ENCODE measurements at regions not wholly inside any gene's neighbourhood (a gene's known extent, or its start where the extent isn't known, plus 50 kb on each side); places are given as distances from the start of the nearest gene placed in this dataset.

- H3K79me2 ChIP-seq = no peaks in the 10 kb centered on the region
- no peak overlapping the region for H3K4me3 ChIP-seq (ENCODE audit: low read depth, low read length)
- TF ChIP-seq CTCF (IDR thresholded peaks at IDR 0.05) = no peak
- H3K27me3 ChIP-seq (ENCODE audit: control insufficient read depth, insufficient read depth, low read length) = no peaks in the 10 kb centered on the region
- H3K27ac ChIP-seq = no peak overlapping the region
- no peaks in the 10 kb centered on the region for H3K9me3 ChIP-seq (ENCODE audit: control insufficient read depth, low read length)
- no peaks in the 10 kb centered on the region for H3K4me1 ChIP-seq
- no peak overlapping the region for H3K9ac ChIP-seq
- no peak overlapping the region for H2AFZ ChIP-seq
- no peaks in the 10 kb centered on the region for H3K36me3 ChIP-seq (ENCODE audit: control insufficient read depth, insufficient read depth, low read length)
- no peak overlapping the region for H3K4me2 ChIP-seq (ENCODE audit: low read length)
Measured at GRCh38 chr5:175015028-175015685, 290.8 kb downstream of the MSX2 start.

GRCh38 chr5:175013251-175013650 is 288.9 kb downstream of the MSX2 start:
- no peaks in the 10 kb centered on the region for H3K79me2 ChIP-seq
- H3K9me3 ChIP-seq (ENCODE audit: control insufficient read depth, low read length) = no peaks in the 10 kb centered on the region
- no peaks in the 10 kb centered on the region for H3K27me3 ChIP-seq (ENCODE audit: control insufficient read depth, insufficient read depth, low read length)
- no peak overlapping the region for H3K4me3 ChIP-seq (ENCODE audit: low read depth, low read length)
- no peak overlapping the region for H3K27ac ChIP-seq
- TF ChIP-seq CTCF (IDR thresholded peaks at IDR 0.05) = no peak
- no peak overlapping the region for H2AFZ ChIP-seq
- H3K4me2 ChIP-seq (ENCODE audit: low read length) = no peak overlapping the region
- no peaks in the 10 kb centered on the region for H3K36me3 ChIP-seq (ENCODE audit: control insufficient read depth, insufficient read depth, low read length)
- no peak overlapping the region for H3K9ac ChIP-seq
- H3K4me1 ChIP-seq = no peaks in the 10 kb centered on the region

GRCh38 chr5:175012267-175012666 is 287.9 kb downstream of the MSX2 start:
- no peak for TF ChIP-seq CTCF (IDR thresholded peaks at IDR 0.05)
- Histone ChIP-seq H3K4me2 (ENCODE audit: low read length) (no peak overlapping the region), H3K27me3 (ENCODE audit: control insufficient read depth, insufficient read depth, low read length) (no peaks in the 10 kb centered on the region), H3K27ac (no peak overlapping the region), H3K4me1 (no peaks in the 10 kb centered on the region), H3K4me3 (ENCODE audit: low read depth, low read length) (no peak overlapping the region), H3K36me3 (ENCODE audit: control insufficient read depth, insufficient read depth, low read length) (no peaks in the 10 kb centered on the region), H2AFZ (no peak overlapping the region), H3K79me2 (no peaks in the 10 kb centered on the region), H3K9ac (no peak overlapping the region), H3K9me3 (ENCODE audit: control insufficient read depth, low read length) (no peaks in the 10 kb centered on the region)

GRCh38 chr5:175003531-175003930 is 279.1 kb downstream of the MSX2 start:
- H3K4me3 ChIP-seq (ENCODE audit: low read depth, low read length) = no peak overlapping the region
- no peak overlapping the region for H3K9ac ChIP-seq
- no peaks in the 10 kb centered on the region for H3K4me1 ChIP-seq
- no peaks in the 10 kb centered on the region for H3K9me3 ChIP-seq (ENCODE audit: control insufficient read depth, low read length)
- no peak for TF ChIP-seq CTCF (IDR thresholded peaks at IDR 0.05)
- no peaks in the 10 kb centered on the region for H3K36me3 ChIP-seq (ENCODE audit: control insufficient read depth, insufficient read depth, low read length)
- H3K79me2 ChIP-seq = no peaks in the 10 kb centered on the region
- no peaks in the 10 kb centered on the region for H3K27me3 ChIP-seq (ENCODE audit: control insufficient read depth, insufficient read depth, low read length)
- H2AFZ ChIP-seq = no peak overlapping the region
- no peak overlapping the region for H3K4me2 ChIP-seq (ENCODE audit: low read length)
- no peak overlapping the region for H3K27ac ChIP-seq

Measured in parathyroid adenoma (tissue), 2 donors.